HepG2 (cell line): ENCODE measurements at regions not wholly inside any gene's neighbourhood (a gene's known extent, or its start where the extent isn't known, plus 50 kb on each side); places are given as distances from the start of the nearest gene placed in this dataset.

ENCODE experiments used
- ATAC-seq: fragments of 200-7000 bp; cut with Tn5 transposase; 3 replicates; pipeline ENCODE4 v1.9.1; 2020; ENCODE audit warnings: mild to moderate bottlenecking, moderate library complexity
- BruUV-seq: library from RNA; stranded (reverse); fragments of 400-500 nt; replicated peaks from 2 replicates; lab custom pipeline; 2021; lab: Mats Ljungman, UMichigan
- CTCF ChIA-PET: fragments of 300-600 bp; formaldehyde crosslinking; extraction: SDS; loops from one replicate; lab custom pipeline; 2021; ENCODE audit warnings: low total read pairs, inconsistent platforms, low intra/inter-chr PET ratio; lab: Yijun Ruan, JAX
- POLR2A ChIA-PET: fragments of 350-600 bp; sonication (Branson Sonifier 250); formaldehyde crosslinking; loops from one replicate; lab custom pipeline; 2020; ENCODE audit warnings: antibody characterized with exemption, inconsistent platforms; lab: Yijun Ruan, JAX
- DNase-seq: peaks from one replicate; pipeline ENCODE4 v3.0.0-alpha.2; 2015; ENCODE audit warnings: low spot score
- FAIRE-seq: peaks from 3 replicates; lab custom pipeline; 2011; peaks lifted over from hg19 to GRCh38; lab: Jason Lieb, UNC
- H2AFZ ChIP-seq: one replicate; pipeline ENCODE4 v1.6.1; 2011; ENCODE audit warnings: low read length, inconsistent platforms
- H3K27ac ChIP-seq: fragments of 300-600 bp; 3 replicates; pipeline ENCODE4 v1.8.0; 2011; ENCODE audit warnings: mixed run types, mild to moderate bottlenecking, mixed read lengths, low read length, inconsistent platforms; ENCODE audit not compliant: insufficient read depth; ENCODE audit errors: extremely low read length
- H3K27me3 ChIP-seq, 2 experiments: fragments of 200-600 bp in 1 of 2; 2 replicates in 1 of 2; 3 replicates in 1 of 2; pipeline versions ENCODE4 v1.6.0 to v1.8.0; 2011; ENCODE audit warnings: low read length in 2 of 2, mild to moderate bottlenecking in 2 of 2, moderate library complexity in 2 of 2, inconsistent platforms in 1 of 2; ENCODE audit not compliant: insufficient read depth in 2 of 2, control insufficient read depth in 1 of 2
- H3K36me3 ChIP-seq, 2 experiments: fragments of 200-600 bp in 1 of 2; replicated peaks in 1 of 2; 2 replicates in 1 of 2; 3 replicates in 1 of 2; pipeline versions ENCODE4 v1.5.1 to v1.8.0; 2011; ENCODE audit warnings: low read length in 2 of 2, inconsistent platforms in 1 of 2; ENCODE audit not compliant: insufficient read depth in 2 of 2, control insufficient read depth in 1 of 2
- H3K4me1 ChIP-seq: 2 replicates; pipeline ENCODE4 v1.5.1; 2012; ENCODE audit warnings: low read length, inconsistent platforms; ENCODE audit not compliant: insufficient read depth
- H3K4me2 ChIP-seq: 2 replicates; pipeline ENCODE4 v1.6.0; 2011; ENCODE audit warnings: low read depth, low read length, inconsistent platforms
- H3K4me3 ChIP-seq, 3 experiments: fragments of 200-600 bp in 1 of 3; sonication (generic), shearing (Covaris generic) in 1 of 3; replicated peaks in 1 of 3; 2 replicates each; pipeline ENCODE4 v1.5.1; 2011 to 2016; ENCODE audit warnings: low read length in 3 of 3, inconsistent platforms in 2 of 3, low read depth in 2 of 3, mild to moderate bottlenecking in 2 of 3, control low read depth in 1 of 3, mixed read lengths in 1 of 3; ENCODE audit not compliant: insufficient read depth in 1 of 3
- H3K79me2 ChIP-seq: one replicate; pipeline ENCODE4 v1.6.1; 2011; ENCODE audit warnings: low read length, inconsistent platforms; ENCODE audit not compliant: insufficient read depth
- H3K9ac ChIP-seq: 2 replicates; pipeline ENCODE4 v1.6.0; 2011; ENCODE audit warnings: mild to moderate bottlenecking, low read depth, low read length, inconsistent platforms; ENCODE audit not compliant: insufficient read depth
- H3K9me3 ChIP-seq: 2 replicates; pipeline ENCODE4 v1.5.1; 2012; ENCODE audit warnings: mild to moderate bottlenecking, low read length
- H4K20me1 ChIP-seq: 2 replicates; pipeline ENCODE4 v1.6.0; 2011; ENCODE audit warnings: inconsistent platforms, mild to moderate bottlenecking, low read length, moderate library complexity; ENCODE audit not compliant: insufficient read depth
- HIVEP1 ChIP-seq: sonication (generic); formaldehyde crosslinking; IDR thresholded peaks from 2 replicates; pipeline ENCODE4 v1.4.0; 2020; ENCODE audit warnings: mild to moderate bottlenecking, missing genetic modification reagents
- HNRNPH1 ChIP-seq: fragments of 200-400 bp; formaldehyde crosslinking; optimal IDR thresholded peaks from 2 replicates; pipeline ENCODE3; 2017; ENCODE audit warnings: mild to moderate bottlenecking, low read depth, low read length
- MEIS2 ChIP-seq: sonication (generic); formaldehyde crosslinking; IDR thresholded peaks from 2 replicates; pipeline ENCODE4 v1.9.0; 2021; ENCODE audit warnings: mild to moderate bottlenecking, missing genetic modification reagents
- NRL ChIP-seq: sonication (generic); formaldehyde crosslinking; IDR thresholded peaks from 2 replicates; pipeline ENCODE4 v1.5.0; 2020; ENCODE audit warnings: missing genetic modification reagents, mild to moderate bottlenecking, moderate library complexity, borderline replicate concordance
- SOX13 ChIP-seq, 3 experiments: fragments of 450-650 bp in 1 of 3; sonication (generic) in 1 of 3; formaldehyde crosslinking in 1 of 3; IDR thresholded peaks in 2 of 3; conservative IDR thresholded peaks in 1 of 3; 2 replicates each; pipeline versions ENCODE4 v1.5.0 to v1.6.1; 2016 to 2020; ENCODE audit warnings: antibody characterized with exemption in 1 of 3, mild to moderate bottlenecking in 1 of 3, missing compliant biosample characterization in 1 of 3, missing genetic modification reagents in 1 of 3, moderate library complexity in 1 of 3
- TBX3 ChIP-seq: fragments of 450-650 bp; IDR thresholded peaks from 2 replicates; pipeline ENCODE4 v1.6.1; 2017; ENCODE audit warnings: antibody characterized with exemption, mild to moderate bottlenecking, inconsistent platforms, borderline replicate concordance
- ZNF513 ChIP-seq: sonication (generic); formaldehyde crosslinking; conservative IDR thresholded peaks from 2 replicates; pipeline ENCODE4 v1.5.0; 2020; ENCODE audit warnings: missing genetic modification reagents
- WGBS: methylation state at CpG from one replicate; pipeline ENCODE4 v1.1.6; 2017; ENCODE audit warnings: low lambda C conversion rate; 5-methylcytosine and 5-hydroxymethylcytosine counted together
- in situ Hi-C: cut with HindIII; loops from 2 replicates; pipeline ENCODE4 v1.10.0; 2017; ENCODE audit warnings: low pct_unique_long_range_greater_than_20kb; ENCODE audit not compliant: extremely low pct_ligation_motif_present
- intact Hi-C: fragments of 100-400 bp; cut with micrococcal nuclease; formaldehyde crosslinking; loops from one replicate; pipeline ENCODE4 v1.10.0; 2022; ENCODE audit not compliant: unreplicated experiment

GRCh38 chr3:35064761-35065160 is 574.6 kb upstream of the ARPP21 start (continued):
- TF ChIP-seq MEIS2 (CRISPR knock-in tag): no peak

GRCh38 chr3:35065891-35066290 is 573.4 kb upstream of the ARPP21 start:
- no peak for DNase-seq
- no TSS peak for BruUV-seq
- H3K79me2 ChIP-seq: no peaks in the 10 kb centered on the region
- no peaks in the 10 kb centered on the region for H4K20me1 ChIP-seq
- intact Hi-C loops: no loop called here
- no peak for FAIRE-seq
- H3K4me3 ChIP-seq: no peak overlapping the region
- CTCF ChIA-PET: no interaction called here
- in situ Hi-C loops: no loop called here
- H3K4me2 ChIP-seq: no peak overlapping the region
- H3K9me3 ChIP-seq: peaks cover 27% of the 10 kb centered on the region
- TF ChIP-seq SOX13 (IDR thresholded peaks at IDR 0.05): no peak
- TF ChIP-seq SOX13 (CRISPR knock-in tag; conservative IDR thresholded peaks at IDR 0.05 in 1 of 2, IDR thresholded peaks at IDR 0.05 in 1 of 2): no peak
- TF ChIP-seq ZNF513: no peak
- TF ChIP-seq HIVEP1 (CRISPR knock-in tag): no peak
- TF ChIP-seq HNRNPH1: no peak
- TF ChIP-seq TBX3: no peak
- no peak for TF ChIP-seq NRL (CRISPR knock-in tag)
- TF ChIP-seq, all 625 proteins: peak for 0
- Histone ChIP-seq H3K27me3 (no peaks in the 10 kb centered on the region), H3K9ac (no peak overlapping the region), H2AFZ (no peak overlapping the region), H3K27ac (no peak overlapping the region), H3K4me1 (no peaks in the 10 kb centered on the region), H3K36me3 (no peaks in the 10 kb centered on the region)
- WGBS: 6% methylated on average over 1 of the region's 1 CpG
- POLR2A ChIA-PET: no interaction called here
- no peak for ATAC-seq
